ENCODE measurements at regions not wholly inside any gene's neighbourhood (a gene's known extent, or its start where the extent isn't known, plus 50 kb on each side); places are given as distances from the start of the nearest gene placed in this dataset.
"Not testable (repeated sequence)": the region's sequence is repeated elsewhere in the genome, so short reads cannot be mapped to it uniquely, and the experiment has no call there.

DNA sequence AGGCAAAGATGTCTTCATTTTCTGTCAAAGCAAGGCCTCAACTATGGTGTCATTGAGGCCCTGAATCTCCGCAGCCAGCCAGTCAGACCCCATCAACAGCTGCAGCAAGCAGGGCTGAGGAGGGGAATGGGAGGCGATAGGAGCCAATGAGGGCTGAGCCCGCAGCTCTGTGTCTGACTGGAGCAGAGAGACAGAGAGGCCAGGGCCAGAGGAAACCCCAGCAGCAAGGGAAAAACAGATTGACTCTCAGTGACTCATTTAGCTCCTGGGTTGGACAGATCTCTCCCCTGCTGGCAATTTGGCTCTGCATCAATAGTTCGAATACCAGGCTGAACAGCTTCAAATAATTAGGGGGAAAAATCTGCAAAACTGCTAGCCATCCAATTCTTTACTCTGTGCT lies 67.1 kb upstream of the NBPF11 start:
- not testable (repeated sequence) for H3K4me1 Mint-ChIP-seq; H3K36me3 Mint-ChIP-seq (ENCODE audit: insufficient read depth); H3K27ac Mint-ChIP-seq (ENCODE audit: low read depth); H3K27me3 Mint-ChIP-seq; DNase-seq (ENCODE audit: low spot score in 2 of 2); H3K4me3 Mint-ChIP-seq; H3K9me3 Mint-ChIP-seq; ATAC-seq (replicated peaks; ENCODE audit: extremely low read depth, poor library complexity, severe bottlenecking)

DNA sequence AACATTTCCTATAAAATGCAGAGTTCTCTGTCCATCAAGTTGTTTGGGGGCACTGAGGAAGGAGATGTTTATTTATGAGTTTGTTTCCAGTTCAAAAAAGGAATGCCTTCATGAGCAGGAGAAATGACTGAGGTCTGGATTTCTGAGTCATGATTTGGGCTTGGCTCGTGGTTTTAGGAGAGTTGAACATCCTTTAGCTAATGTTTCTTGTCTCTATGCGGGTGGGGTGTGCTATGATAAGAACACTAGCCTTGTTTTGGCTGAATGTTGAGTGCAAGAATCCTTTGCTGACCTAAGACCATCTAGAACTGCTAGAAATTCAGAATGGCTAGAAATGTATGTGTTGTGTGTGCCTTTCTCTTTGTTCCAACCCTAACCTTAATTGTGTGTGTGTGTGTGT lies 59.1 kb upstream of the NBPF11 start:
- not testable (repeated sequence) for H3K4me1 Mint-ChIP-seq; H3K27ac Mint-ChIP-seq (ENCODE audit: low read depth); H3K9me3 Mint-ChIP-seq; H3K36me3 Mint-ChIP-seq (ENCODE audit: insufficient read depth); H3K4me3 Mint-ChIP-seq; ATAC-seq (replicated peaks; ENCODE audit: extremely low read depth, poor library complexity, severe bottlenecking); H3K27me3 Mint-ChIP-seq; DNase-seq (ENCODE audit: low spot score in 2 of 2)

GRCh38 chr1:148210624-148211023 lies 58.5 kb upstream of the NBPF11 start:
- not testable (repeated sequence) for H3K27me3 Mint-ChIP-seq; H3K4me1 Mint-ChIP-seq; H3K9me3 Mint-ChIP-seq; H3K36me3 Mint-ChIP-seq (ENCODE audit: insufficient read depth); H3K4me3 Mint-ChIP-seq; H3K27ac Mint-ChIP-seq (ENCODE audit: low read depth); DNase-seq (ENCODE audit: low spot score in 2 of 2); ATAC-seq (replicated peaks; ENCODE audit: extremely low read depth, poor library complexity, severe bottlenecking)

DNA sequence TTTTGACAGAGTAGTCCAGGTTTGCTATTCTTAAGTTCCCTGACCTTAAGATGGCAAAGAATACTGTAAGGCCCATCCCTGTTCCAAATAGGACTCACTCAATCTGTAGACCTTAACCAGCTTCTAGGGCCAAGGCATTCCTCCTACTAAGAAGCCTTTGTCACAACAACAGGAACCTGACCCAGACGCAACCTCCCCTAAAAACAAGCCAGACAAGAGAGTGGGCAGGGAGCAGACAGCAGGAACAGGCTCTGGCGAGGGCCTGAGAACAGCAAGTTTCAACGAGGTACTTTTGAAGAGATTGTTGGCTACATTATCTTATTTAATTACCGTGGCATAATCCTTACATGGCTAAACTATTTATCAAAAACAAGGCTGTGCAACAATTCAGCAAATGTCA lies 58.1 kb upstream of the NBPF11 start:
- H3K27me3 Mint-ChIP-seq; ATAC-seq (replicated peaks; ENCODE audit: extremely low read depth, poor library complexity, severe bottlenecking); H3K4me3 Mint-ChIP-seq; H3K27ac Mint-ChIP-seq (ENCODE audit: low read depth); H3K36me3 Mint-ChIP-seq (ENCODE audit: insufficient read depth); DNase-seq (ENCODE audit: low spot score in 2 of 2); H3K4me1 Mint-ChIP-seq; H3K9me3 Mint-ChIP-seq: not testable (repeated sequence)

DNA sequence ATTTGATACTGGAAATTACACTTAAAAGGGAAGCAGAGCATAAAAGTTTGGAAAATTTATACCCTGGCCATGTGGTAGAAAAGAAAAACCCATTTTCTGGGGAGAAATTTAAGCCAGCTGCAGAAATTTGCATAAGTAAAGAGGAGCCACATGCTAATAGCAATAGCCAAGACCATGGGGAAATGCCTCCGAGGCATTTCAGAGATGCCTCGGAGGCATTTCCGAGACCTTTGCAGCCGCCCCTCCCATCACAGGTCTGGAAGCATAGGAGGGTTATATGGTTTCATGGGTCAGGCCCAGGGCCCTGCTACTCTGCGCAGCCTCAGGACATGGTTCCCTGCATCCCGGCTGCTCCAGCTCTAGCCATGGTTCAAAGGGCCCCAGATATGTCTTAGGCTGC lies 49.9 kb upstream of the NBPF11 start:
- not testable (repeated sequence) for H3K36me3 Mint-ChIP-seq (ENCODE audit: insufficient read depth); H3K27me3 Mint-ChIP-seq; ATAC-seq (replicated peaks; ENCODE audit: extremely low read depth, poor library complexity, severe bottlenecking); DNase-seq (ENCODE audit: low spot score in 2 of 2); H3K4me3 Mint-ChIP-seq; H3K27ac Mint-ChIP-seq (ENCODE audit: low read depth); H3K9me3 Mint-ChIP-seq; H3K4me1 Mint-ChIP-seq

All from central memory CD8-positive, alpha-beta T cell (primary cell).